NCI-H460 (cell line): ENCODE measurements at regions not wholly inside any gene's neighbourhood (a gene's known extent, or its start where the extent isn't known, plus 50 kb on each side); places are given as distances from the start of the nearest gene placed in this dataset.
"Not testable (repeated sequence)": the region's sequence is repeated elsewhere in the genome, so short reads cannot be mapped to it uniquely, and the experiment has no call there.

ENCODE experiments used
- DNase-seq: peaks from one replicate; pipeline ENCODE4 v3.0.0-alpha.2; 2016; ENCODE audit warnings: low read depth; ENCODE audit errors: extremely low read depth

- no peak for DNase-seq
Observed at GRCh38 chr6:144932621-144933020, 647.5 kb downstream of the UTRN start.

DNA sequence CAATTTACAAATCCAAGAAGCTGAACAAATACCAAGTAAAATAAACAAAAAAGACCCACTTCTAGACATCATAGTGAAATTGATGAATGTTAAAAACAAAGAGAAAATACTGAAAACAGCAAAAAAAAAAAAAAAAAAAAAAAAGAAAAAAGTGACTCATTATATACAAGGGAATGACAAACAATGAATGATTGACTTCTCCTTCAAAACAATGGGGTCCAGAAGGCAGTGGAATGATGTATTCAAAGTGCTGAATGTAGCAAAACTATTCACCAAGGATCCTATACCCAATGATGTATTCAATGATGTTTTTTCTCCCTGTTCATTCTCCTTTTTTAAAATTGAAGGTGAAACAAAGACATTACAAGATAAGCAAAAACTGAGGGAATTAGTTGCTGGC is 650.0 kb downstream of the UTRN start:
- DNase-seq = no peak

DNA sequence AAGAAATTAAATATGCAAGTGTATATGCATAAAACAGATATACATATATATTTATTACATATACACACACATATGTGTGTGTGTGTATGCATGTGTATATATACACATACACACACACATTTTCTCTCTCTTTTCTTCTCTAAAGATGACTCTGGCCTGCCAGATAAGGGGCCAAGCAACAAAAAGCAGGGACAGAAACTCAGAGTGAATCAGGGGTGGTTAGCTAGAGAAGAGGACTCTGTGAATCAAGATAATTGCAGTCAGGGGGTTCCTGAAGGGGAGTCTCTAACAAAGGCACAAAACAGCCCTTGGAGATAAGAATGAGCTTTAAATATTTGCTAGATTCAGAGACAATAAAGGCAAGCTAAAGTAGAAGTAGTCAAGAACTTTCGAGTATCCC is 650.5 kb downstream of the UTRN start:
- DNase-seq = no peak

GRCh38 chr6:144936764-144937163 is 651.6 kb downstream of the UTRN start:
- no peak for DNase-seq

DNA sequence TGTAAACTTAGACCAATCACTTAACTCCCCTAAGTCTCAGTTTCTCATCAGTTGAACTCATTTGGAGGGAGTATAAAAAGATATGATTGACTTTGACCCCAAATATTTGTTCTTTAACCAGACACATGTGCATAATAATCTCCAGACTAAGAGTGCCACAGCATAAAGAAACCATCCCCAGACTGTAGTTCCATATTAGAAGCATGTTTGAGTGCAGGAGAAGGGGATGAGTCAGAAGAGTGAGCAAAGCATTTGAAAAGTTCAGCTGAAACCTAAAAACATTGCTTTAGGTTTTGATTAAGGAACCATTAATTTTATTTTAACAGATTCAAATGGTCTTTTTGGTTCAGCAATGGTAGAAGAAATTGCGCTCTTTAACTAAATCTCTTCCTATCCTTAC is 654.8 kb downstream of the UTRN start:
- no peak for DNase-seq

GRCh38 chr6:144944106-144944505 is 659.0 kb downstream of the UTRN start:
- DNase-seq = no peak

DNA sequence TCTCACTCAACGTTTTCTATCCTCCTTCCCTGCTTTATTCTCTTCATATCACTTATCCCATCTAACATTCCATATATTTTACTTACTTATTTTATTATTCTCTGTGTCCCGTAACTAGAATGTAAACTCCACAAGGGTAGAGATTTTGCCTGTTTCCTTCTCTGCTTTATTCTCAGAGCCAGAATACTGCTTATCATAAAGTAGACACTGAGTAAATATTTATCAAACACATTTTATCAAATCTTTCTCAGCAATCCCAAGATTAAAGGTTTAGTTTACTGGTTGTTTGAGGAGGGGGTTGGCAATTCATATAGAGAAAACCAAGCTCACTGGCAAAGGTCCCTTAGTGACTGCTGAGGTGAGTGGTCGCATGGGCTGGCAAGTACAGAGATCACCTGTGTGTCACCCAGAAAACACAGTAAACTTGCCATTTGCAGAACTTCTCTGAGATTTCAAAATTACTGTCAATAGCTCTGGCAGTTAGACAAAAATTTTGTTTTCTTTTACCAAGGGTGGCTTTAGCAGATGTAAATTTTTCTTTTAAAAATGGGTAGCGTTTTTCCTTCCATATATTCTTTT is 662.4 kb downstream of the UTRN start:
- no peak for DNase-seq

DNA sequence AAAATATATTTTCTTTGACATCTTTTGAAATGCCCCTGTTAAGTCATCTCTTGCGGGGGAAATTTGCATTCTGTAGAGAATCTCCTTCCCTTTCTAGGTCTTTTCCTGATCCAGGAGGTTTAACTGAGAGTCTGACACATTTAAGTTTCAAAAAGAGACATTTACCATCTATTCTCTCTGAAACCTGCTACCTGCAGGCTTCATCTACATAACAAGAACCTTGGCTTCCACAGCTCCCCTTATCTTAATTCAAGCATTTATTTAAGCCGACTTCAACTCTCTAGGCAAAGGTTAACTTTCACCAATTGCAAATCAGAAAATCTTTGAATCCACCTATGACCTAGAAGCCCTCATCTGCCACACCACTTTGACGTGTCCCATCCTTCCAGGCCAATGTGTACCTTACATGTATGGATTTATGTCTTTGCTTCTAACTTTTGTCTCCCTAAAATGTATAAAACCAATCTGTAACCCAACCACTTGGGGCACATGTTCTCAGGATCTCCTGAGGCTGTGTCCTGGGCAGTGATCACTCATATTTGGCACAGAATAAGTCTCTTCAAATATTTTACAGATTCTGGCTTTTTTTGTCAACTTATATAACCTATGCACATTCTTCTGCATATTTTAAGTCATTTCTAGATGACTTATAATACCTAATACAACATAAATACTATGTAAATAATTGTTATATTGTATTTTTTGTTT is 666.7 kb downstream of the UTRN start:
- DNase-seq = no peak

DNA sequence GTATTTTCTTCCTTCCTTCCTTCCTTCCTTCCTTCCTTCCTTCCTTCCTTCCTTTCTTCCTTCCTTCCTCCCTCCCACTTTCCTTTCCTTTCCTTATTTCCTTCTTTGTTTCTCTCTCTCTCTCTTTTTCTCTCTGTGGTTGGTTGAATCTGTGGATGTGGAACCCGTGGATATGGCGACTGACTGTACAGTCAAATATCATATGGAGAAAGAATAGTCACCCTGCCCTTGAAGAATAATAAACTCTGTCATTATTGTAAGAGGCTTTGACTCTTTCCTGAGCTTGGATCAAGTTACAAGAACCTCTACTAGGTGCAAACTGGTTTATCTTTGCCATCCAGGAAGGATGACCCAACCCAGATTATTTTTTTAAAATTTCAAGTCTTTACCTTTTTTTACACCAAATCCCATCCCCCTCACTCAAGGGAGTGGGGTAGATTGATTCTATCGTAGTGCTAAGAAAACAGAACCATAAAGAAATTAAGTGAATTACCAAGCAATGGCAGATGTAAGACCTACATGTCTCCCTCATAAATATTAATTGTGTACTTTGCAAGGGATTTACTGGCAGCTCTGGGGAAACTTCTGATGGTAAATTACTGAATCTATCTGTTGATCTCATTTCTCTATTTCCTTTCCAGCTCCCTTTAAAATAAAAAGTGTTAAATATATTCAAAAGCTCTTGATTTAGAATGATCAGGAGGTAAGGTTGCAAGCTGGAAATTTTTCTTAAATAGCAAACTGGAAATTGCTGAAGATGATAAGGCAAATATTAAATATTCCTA is 667.5 kb downstream of the UTRN start:
- DNase-seq = no peak

DNA sequence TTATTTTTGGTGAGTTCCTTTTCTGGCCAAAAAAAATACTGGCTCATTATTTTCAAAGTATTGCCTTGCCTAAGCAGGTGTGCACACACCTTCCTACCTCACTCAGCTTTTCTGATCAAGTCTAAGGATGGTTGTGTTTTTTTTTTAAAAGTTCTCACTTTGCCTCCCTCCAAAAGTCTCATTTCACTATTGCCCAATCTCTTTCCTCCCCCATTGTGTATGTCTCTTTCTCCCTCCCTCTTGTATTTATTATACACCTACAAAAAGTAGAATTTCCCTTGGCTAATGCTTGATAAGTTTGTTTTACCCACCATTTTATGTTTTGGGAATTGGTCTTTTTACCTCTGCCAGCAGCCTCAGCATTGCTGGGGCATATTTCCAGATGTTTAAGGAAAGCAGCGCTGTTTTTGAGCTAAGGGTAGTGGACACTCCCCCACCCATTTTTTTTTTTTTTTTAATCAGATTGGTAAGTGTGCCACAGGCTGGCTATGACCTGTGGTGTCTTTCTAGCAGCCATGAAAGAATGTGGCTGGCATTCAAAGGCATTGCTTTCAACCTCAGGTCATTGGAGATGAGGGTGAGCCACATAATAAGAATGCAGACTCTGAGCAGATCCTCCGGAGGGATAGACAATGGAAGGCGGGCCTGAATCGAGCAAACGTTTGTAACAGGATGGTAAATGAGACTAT is 668.6 kb downstream of the UTRN start:
- DNase-seq = no peak

DNA sequence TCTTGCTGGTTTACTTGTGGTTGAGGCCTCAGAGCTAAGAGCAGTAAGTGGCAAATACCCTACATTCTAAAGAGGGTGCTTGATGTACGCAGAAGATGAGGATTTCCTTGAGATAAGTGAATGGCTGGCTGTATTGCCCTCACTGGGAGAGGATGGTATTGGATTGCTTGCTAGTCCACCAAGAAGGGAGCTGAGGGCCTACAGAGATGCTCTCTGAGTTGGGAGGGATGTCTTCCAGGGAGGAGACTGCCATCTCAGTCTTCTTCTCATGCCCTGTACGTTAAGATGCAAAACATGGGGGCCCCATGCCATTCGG is 669.1 kb downstream of the UTRN start:
- DNase-seq = no peak

DNA sequence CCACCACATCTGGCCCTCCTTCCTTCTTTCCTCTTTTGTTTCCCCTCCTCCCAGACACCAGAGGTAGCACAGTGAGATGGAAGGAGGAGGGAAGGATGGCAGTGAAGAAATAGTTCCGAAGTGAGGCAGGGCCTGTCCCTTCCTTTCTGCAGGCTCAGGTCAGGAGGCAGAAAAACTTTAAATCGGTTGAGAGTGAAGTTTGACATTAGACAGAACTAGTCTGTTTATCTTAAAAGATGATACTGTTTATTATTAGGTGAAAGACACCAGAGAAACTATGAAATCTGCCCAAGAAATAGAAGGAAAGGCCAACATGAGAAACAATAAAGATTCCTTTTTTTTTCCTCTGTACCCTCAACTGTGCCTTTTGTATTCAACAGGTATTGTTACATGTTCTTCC is 670.3 kb downstream of the UTRN start:
- DNase-seq = no peak

- no peak for DNase-seq
Observed at GRCh38 chr6:144955859-144956258, 670.7 kb downstream of the UTRN start.

DNA sequence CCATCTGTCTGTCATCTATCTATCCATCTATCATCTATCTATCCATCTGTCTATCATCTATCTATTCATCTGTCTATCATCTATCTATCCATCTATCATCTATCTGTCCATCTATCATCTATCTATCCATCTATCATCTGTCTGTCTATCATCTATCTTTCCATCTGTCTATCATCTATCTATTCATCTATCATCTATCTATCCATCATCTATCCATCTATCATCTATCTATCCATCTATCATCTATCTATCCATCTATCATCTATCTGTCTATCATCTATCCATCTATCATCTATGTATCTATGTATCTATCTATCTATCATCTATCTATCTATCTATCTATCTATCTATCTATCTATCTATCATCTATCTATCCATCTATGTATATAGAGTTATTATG is 671.6 kb downstream of the UTRN start:
- DNase-seq = not testable (repeated sequence)

DNA sequence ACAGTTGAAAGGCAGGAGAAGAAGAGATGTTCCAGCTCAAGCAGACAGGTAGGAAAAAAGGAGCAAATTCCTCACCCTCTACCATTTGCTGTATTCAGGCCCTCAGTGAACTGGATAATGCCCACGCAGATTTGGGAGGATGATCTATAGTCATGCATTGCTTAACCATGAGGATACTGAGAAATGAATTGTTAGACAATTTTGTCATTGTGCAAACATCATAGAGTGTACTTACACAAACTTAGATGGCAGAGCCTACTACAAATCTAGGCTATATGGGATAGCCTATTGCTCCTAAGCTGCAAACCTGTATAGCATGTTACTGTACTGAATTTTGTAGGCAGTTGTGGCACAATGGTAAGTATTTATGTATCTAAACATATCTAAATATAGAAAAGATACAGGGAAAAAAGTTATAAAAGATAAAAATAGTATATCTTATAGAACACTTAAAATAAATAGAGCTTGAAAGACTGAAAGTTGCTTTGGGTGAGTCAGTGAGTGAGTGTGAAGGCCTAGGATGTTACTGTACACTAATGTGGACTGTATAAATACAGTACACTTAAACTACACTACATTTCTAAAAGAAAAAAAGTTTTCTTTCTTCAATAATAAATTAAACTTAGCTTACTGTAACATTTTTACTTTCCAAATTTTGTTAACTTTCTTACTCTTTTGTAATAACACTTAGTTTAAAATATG is 672.3 kb downstream of the UTRN start:
- no peak for DNase-seq

GRCh38 chr6:144969154-144969553 is 684.0 kb downstream of the UTRN start:
- DNase-seq = no peak

GRCh38 chr6:144969602-144970272 is 684.6 kb downstream of the UTRN start:
- DNase-seq = no peak

DNA sequence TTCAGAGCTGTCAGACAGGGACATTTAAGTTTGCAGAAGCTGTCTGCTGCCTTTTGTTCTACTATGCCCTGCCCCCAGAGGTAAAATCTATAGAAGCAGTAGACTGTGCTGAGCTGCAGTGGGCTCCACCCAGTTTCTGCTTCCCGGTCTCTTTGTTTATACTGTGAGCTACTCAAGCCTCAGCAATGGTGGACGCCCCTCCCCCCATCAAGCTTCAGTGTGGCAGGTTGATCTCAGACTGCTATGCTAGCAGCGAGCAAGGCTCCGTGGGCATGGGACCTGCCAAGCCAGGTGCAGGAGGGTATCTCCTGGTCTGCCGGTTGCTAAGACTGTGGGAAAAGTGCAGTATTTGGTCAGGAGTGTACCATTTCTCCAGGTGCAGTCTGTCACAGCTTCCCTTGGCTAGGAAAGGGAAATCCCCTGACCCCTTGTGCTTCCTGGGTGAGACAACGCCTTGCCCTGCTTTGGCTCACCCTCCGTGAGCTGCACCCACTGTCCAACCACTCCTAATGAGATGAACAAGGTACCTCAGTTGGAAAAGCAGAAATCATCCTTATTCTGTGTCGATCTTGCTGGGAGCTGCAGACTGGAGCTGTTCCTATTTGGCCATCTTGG is 692.2 kb downstream of the UTRN start:
- DNase-seq = peak; percentile 14

GRCh38 chr6:144978208-144978607 is 693.1 kb downstream of the UTRN start:
- no peak for DNase-seq

- no peak for DNase-seq
Observed at GRCh38 chr6:144986271-144986670, 701.1 kb downstream of the UTRN start.
